GM18517 (cell line): ENCODE measurements at regions not wholly inside any gene's neighbourhood (a gene's known extent, or its start where the extent isn't known, plus 50 kb on each side); places are given as distances from the start of the nearest gene placed in this dataset.
"Not testable (repeated sequence)": the region's sequence is repeated elsewhere in the genome, so short reads cannot be mapped to it uniquely, and the experiment has no call there.

ENCODE experiments used
- ATAC-seq: cut with Tn5 transposase; IDR thresholded peaks from one replicate; pipeline ENCODE4 v1.9.1; 2021; ENCODE audit warnings: mild to moderate bottlenecking, moderate library complexity; ENCODE audit not compliant: unreplicated experiment

GRCh38 chr6:20340068-20340848 is 61.4 kb upstream of the E2F3 start:
- no peak for ATAC-seq

- no peak for ATAC-seq
Measured at GRCh38 chr6:20341096-20341495, 60.6 kb upstream of the E2F3 start.

GRCh38 chr6:20341564-20341963 is 60.1 kb upstream of the E2F3 start:
- no peak for ATAC-seq

GRCh38 chr6:20346948-20347347 is 54.7 kb upstream of the E2F3 start:
- not testable (repeated sequence) for ATAC-seq

- no peak for ATAC-seq
Measured at GRCh38 chr6:20348041-20348440, 53.6 kb upstream of the E2F3 start.

GRCh38 chr6:20349225-20349624 is 52.5 kb upstream of the E2F3 start:
- ATAC-seq: no peak

GRCh38 chr6:20350215-20350614 is 51.5 kb upstream of the E2F3 start:
- no peak for ATAC-seq

GRCh38 chr6:20351534-20351933 is 50.1 kb upstream of the E2F3 start:
- ATAC-seq: no peak
